Choroid plexus epithelial cell (primary cell): ENCODE measurements at regions not wholly inside any gene's neighbourhood (a gene's known extent, or its start where the extent isn't known, plus 50 kb on each side); places are given as distances from the start of the nearest gene placed in this dataset.
"Not testable (repeated sequence)": the region's sequence is repeated elsewhere in the genome, so short reads cannot be mapped to it uniquely, and the experiment has no call there.

Experiments
- DNase-seq: peaks from one replicate; pipeline ENCODE4 v3.0.0-alpha.2; 2010; ENCODE audit warnings: low read depth
- H3K4me3 ChIP-seq: 2 replicates; pipeline ENCODE4 v1.5.1; 2011; ENCODE audit warnings: low read depth, mild to moderate bottlenecking, control low read depth, low read length, moderate library complexity
- TF ChIP-seq, protein P1 (sequence below): conservative IDR thresholded peaks from 2 replicates; pipeline ENCODE4 v1.5.1; 2011; ENCODE audit warnings: low read depth, mild to moderate bottlenecking, control low read depth, inconsistent platforms, low read length, moderate library complexity

DNA sequence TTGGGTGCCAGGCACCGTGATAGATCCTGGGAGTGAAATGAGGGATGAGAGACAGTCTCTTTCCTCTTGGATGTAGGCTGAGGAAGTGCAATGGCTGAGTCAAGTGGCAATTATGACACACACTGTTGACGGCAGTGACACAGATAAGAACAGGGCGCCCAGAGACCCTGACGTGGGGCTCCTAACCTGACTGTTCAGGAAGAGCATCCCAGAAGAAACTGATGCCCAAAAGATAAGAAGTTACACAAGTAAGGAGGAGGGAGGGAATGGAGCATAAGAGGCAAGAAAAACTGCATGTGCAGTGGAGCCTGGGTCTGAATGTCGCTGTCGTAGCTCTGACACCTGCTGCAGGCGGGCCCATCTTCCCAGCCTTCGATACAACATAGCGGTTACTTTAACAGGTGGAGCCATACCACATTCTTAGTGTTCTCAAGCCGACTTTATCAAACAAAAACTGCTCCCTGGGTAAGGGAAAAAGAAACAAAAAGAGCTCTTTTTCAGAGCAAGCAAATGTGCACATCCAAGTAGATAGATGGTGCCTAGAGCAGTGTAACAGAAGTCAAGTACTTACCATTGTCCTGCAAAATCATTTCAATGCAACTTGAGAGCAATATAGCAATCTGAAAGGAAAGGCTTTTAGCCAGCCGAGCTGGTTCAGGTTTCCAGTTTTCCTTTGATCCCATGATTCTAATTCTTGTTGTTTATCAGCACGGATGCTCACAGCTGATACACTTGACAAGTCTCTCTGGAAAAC, 463.9 kb upstream of the JARID2 start:
- H3K4me3 ChIP-seq = no peak overlapping the region
- no peak for DNase-seq
- TF ChIP-seq, protein P1, sequence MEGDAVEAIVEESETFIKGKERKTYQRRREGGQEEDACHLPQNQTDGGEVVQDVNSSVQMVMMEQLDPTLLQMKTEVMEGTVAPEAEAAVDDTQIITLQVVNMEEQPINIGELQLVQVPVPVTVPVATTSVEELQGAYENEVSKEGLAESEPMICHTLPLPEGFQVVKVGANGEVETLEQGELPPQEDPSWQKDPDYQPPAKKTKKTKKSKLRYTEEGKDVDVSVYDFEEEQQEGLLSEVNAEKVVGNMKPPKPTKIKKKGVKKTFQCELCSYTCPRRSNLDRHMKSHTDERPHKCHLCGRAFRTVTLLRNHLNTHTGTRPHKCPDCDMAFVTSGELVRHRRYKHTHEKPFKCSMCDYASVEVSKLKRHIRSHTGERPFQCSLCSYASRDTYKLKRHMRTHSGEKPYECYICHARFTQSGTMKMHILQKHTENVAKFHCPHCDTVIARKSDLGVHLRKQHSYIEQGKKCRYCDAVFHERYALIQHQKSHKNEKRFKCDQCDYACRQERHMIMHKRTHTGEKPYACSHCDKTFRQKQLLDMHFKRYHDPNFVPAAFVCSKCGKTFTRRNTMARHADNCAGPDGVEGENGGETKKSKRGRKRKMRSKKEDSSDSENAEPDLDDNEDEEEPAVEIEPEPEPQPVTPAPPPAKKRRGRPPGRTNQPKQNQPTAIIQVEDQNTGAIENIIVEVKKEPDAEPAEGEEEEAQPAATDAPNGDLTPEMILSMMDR = no peak

DNA sequence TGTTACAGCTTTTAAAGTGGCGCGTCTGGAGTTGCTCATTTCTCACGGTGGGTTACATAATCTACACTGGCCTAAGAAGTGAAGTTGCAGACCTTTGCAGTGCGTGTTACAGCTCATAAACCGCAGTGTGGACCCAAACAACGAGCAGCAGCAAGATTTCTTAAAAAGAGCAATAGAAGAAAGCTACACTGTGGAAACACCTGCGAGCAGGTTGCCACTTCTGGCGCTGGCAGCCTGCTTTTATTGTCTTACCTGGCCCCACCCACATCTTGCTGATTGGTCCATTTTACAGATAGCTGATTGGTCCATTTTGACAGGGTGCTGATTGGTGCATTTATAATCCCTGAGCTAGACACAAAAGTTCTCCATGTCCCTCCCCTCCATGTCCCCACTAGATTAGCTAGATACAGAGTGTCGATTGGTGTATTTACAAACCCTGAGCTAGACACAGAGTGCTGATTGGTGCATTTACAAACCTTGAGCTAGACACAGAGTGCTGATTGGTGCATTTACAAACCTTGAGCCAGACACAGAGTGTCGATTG, 462.9 kb upstream of the JARID2 start:
- DNase-seq, H3K4me3 ChIP-seq: not testable (repeated sequence)

DNA sequence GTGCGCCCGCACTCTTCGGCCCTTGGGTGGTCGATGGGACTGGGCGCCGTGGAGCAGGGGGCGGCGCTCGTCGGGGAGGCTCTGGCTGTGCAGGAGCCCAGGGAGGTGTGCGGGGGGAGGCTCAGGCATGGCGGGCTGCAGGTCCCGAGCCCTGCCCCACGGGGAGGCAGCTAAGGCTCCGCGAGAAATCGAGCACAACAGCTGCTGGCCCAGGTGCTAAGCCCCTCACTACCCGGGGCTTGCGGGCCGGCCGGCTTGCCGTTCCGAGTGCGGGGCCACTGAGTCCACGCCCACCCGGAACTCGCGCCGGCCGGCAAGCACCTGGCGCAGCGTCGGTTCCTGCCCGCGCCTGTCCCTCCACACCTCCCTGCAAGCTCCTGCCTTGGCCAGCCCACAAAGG, 462.3 kb upstream of the JARID2 start:
- TF ChIP-seq, protein P1 = no peak
- DNase-seq = no peak
- H3K4me3 ChIP-seq = no peak overlapping the region

DNA sequence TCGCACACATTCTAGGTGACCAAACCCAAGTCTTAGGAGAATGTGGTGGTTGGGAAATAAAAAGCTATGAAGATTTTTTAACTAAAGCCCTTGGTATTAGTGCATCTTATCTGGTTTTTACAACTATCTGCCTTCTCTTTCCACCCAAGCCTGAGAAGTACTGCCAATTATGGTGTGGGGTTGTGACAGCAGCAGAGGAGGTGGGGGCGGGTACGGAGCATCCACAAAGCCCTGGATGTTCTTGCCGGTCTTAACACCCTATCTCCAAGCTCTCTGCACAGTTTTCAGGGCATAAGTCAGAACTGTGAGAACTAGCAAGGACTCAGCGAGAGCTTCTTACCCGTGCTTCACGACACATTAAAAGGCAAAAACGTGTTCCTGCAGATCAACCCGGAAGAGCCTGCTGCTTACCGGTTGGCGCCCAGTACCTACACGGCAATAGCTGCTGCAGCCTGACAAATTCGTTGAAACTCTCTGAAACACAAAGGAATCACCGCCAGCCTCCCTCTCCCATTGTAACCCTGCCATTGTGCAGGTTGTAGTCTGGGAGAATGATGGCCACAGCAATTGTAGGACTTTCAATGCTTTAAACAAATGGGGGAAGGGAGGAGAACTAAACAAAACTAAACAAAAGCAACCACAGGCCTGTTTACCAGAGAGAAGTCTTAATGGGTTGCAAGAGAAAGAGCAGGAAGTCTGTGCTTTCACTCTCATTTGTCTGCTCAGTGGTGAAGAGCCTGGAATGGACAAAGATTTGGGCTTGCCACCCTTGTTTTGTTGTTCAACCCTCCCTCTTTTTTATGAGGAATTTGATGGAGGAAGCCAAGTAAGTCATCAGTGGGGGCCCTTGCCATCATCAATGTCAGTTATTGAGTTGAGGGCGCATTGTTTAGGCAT, 461.0 kb upstream of the JARID2 start:
- no peak for DNase-seq
- TF ChIP-seq, protein P1 = no peak
- H3K4me3 ChIP-seq = no peak overlapping the region

DNA sequence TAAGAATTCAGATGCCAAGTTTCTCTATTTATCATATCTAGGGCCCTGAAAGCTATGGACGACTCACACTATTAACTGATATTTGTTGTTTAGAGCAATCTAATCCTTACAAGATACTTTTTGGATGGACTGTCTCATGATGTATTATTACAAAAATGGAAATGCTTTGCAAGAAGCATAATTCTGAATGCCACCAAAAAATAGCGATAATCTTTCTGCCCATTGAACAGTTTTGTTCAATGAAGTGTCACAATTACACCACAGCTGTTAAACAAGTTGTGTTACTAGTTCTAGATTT, 460.4 kb upstream of the JARID2 start:
- TF ChIP-seq, protein P1 = no peak
- DNase-seq = no peak
- H3K4me3 ChIP-seq = no peak overlapping the region

DNA sequence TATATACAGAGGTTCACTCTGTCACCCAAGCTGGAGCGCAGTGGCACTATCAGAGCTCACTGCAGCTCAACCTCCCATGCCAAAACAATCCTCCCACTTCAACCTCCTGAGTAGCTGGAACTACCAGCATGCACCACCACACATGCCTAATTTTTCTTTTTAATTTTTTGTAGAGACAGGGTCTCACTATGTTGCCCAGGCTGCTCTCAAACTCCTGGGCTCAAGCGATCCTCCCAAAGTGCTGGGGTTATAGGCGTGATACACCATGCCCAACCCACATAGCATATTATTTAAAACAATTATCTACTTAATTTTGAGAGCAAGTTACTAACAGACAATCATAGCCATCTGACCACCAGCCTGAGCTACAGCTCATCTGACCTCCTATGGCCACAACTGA, 459.9 kb upstream of the JARID2 start:
- TF ChIP-seq, protein P1 = no peak
- DNase-seq = no peak
- H3K4me3 ChIP-seq = no peak overlapping the region

DNA sequence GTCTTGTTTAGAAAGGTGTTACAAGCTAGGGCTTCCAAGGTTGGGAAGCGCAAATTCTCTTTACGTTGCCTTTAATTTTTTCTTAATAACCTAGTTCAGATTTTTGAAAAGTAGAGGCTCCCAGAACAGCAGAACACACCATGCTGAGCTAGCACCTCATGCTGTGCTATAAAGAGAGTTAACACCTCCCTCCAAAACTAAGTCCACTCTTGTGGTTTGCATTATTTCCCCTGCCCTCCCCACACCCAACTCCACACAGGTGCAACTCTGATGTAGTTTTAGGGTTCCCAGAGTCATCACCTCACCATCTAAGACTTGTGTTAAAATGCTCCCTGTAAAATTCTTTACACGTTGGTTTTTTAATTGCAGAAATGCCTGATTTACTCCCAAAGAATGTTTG, 459.4 kb upstream of the JARID2 start:
- TF ChIP-seq, protein P1 = no peak
- DNase-seq = no peak
- H3K4me3 ChIP-seq = no peak overlapping the region
